CD14-positive monocyte (primary cell): ENCODE measurements at regions not wholly inside any gene's neighbourhood (a gene's known extent, or its start where the extent isn't known, plus 50 kb on each side); places are given as distances from the start of the nearest gene placed in this dataset.
"Not testable (repeated sequence)": the region's sequence is repeated elsewhere in the genome, so short reads cannot be mapped to it uniquely, and the experiment has no call there.

ENCODE experiments used
- DNase-seq, 3 donors: peaks; one replicate each; pipeline ENCODE4 v3.0.0-alpha.2; 2011 to 2022
- H2AFZ ChIP-seq: 2 replicates; pipeline ENCODE4 v1.6.0; 2012; ENCODE audit warnings: mild to moderate bottlenecking, low read depth, low read length, inconsistent platforms; ENCODE audit not compliant: insufficient read depth, poor library complexity, severe bottlenecking
- H3K27ac ChIP-seq, 2 donors: 1 replicate in 1 of 2; 2 replicates in 1 of 2; pipeline ENCODE4 v1.5.1; 2012 to 2013; ENCODE audit warnings: low read length in 2 of 2, control low read depth in 1 of 2, inconsistent platforms in 1 of 2, low read depth in 1 of 2, mild to moderate bottlenecking in 1 of 2
- H3K27me3 ChIP-seq, 2 donors: one replicate each; pipeline versions ENCODE4 v1.6.0 to v1.6.1; 2011 to 2013; ENCODE audit warnings: low read length in 2 of 2; ENCODE audit not compliant: control insufficient read depth in 2 of 2, insufficient read depth in 2 of 2
- H3K36me3 ChIP-seq, 2 donors: replicated peaks in 1 of 2; 1 replicate in 1 of 2; 2 replicates in 1 of 2; pipeline versions ENCODE4 v1.5.1 to v1.6.1; 2012 to 2013; ENCODE audit warnings: low read length in 2 of 2, control low read depth in 1 of 2, inconsistent platforms in 1 of 2, mild to moderate bottlenecking in 1 of 2; ENCODE audit not compliant: insufficient read depth in 2 of 2, control insufficient read depth in 1 of 2
- H3K4me1 ChIP-seq, 2 donors: 1 replicate in 1 of 2; 2 replicates in 1 of 2; pipeline versions ENCODE4 v1.5.1 to v1.6.1; 2012 to 2013; ENCODE audit warnings: low read length in 2 of 2, control low read depth in 1 of 2, inconsistent platforms in 1 of 2, mild to moderate bottlenecking in 1 of 2, moderate library complexity in 1 of 2; ENCODE audit not compliant: insufficient read depth in 2 of 2, control insufficient read depth in 1 of 2
- H3K4me2 ChIP-seq: replicated peaks from 2 replicates; pipeline ENCODE3; 2012; ENCODE audit warnings: low read length, moderate library complexity, mild to moderate bottlenecking; ENCODE audit not compliant: poor library complexity, severe bottlenecking; ENCODE audit errors: extremely low read depth
- H3K4me3 ChIP-seq, 3 experiments: fragments of 200-600 bp in 1 of 3; sonication (generic) in 1 of 3; replicated peaks in 1 of 3; 1 replicate in 2 of 3; 2 replicates in 1 of 3; pipeline ENCODE4 v1.5.1; 2011 to 2013; ENCODE audit warnings: low read length in 3 of 3, mild to moderate bottlenecking in 3 of 3, control low read depth in 2 of 3, low read depth in 2 of 3, inconsistent platforms in 1 of 3, moderate library complexity in 1 of 3
- H3K79me2 ChIP-seq: 2 replicates; pipeline ENCODE4 v1.6.0; 2012; ENCODE audit warnings: mild to moderate bottlenecking, control low read depth, inconsistent platforms, low read length, moderate library complexity; ENCODE audit not compliant: insufficient read depth
- H3K9ac ChIP-seq: 2 replicates; pipeline ENCODE4 v1.6.0; 2017; ENCODE audit warnings: low read length, mild to moderate bottlenecking; ENCODE audit not compliant: insufficient read depth, poor library complexity, severe bottlenecking
- H3K9me3 ChIP-seq, 2 donors: replicated peaks in 1 of 2; 1 replicate in 1 of 2; 2 replicates in 1 of 2; pipeline versions ENCODE4 v1.5.1 to v1.6.1; 2012 to 2013; ENCODE audit warnings: low read length in 2 of 2, control low read depth in 1 of 2; ENCODE audit not compliant: control insufficient read depth in 1 of 2, insufficient read depth in 1 of 2
- H4K20me1 ChIP-seq: 2 replicates; pipeline ENCODE4 v1.6.0; 2012; ENCODE audit warnings: mild to moderate bottlenecking, low read length, control low read depth, moderate library complexity; ENCODE audit not compliant: insufficient read depth
- H3K27ac Mint-ChIP-seq, 7 donors: one replicate each; pipeline ENCODE4 v1.8.0; 2020; ENCODE audit warnings: mild to moderate bottlenecking in 7 of 7, mixed read lengths in 7 of 7, moderate library complexity in 6 of 7, inconsistent platforms in 2 of 7
- H3K27me3 Mint-ChIP-seq, 3 donors: one replicate each; pipeline ENCODE4 v1.8.0; 2021 to 2022; ENCODE audit warnings: low read depth in 3 of 3, mild to moderate bottlenecking in 3 of 3, mixed read lengths in 3 of 3, moderate library complexity in 3 of 3, inconsistent platforms in 1 of 3
- H3K36me3 Mint-ChIP-seq, 2 donors: one replicate each; pipeline ENCODE4 v1.8.0; 2020; ENCODE audit warnings: mixed read lengths in 2 of 2, inconsistent platforms in 1 of 2, mild to moderate bottlenecking in 1 of 2
- H3K4me1 Mint-ChIP-seq: one replicate; pipeline ENCODE4 v1.8.0; 2020; ENCODE audit warnings: mild to moderate bottlenecking, mixed read lengths
- H3K4me3 Mint-ChIP-seq, 2 donors: one replicate each; pipeline ENCODE4 v1.8.0; 2020; ENCODE audit warnings: mild to moderate bottlenecking in 2 of 2, mixed read lengths in 2 of 2, moderate library complexity in 1 of 2
- H3K9me3 Mint-ChIP-seq, 7 donors: one replicate each; pipeline ENCODE4 v1.8.0; 2020 to 2022; ENCODE audit warnings: mixed read lengths in 7 of 7, mild to moderate bottlenecking in 6 of 7, moderate library complexity in 6 of 7, inconsistent platforms in 2 of 7
- CTCF ChIP-seq: fragments of 200-600 bp; IDR thresholded peaks from one replicate; pipeline ENCODE4 v1.8.0; 2022; ENCODE audit warnings: antibody characterized with exemption, mild to moderate bottlenecking
- WGBS: methylation state at CpG from one replicate; pipeline ENCODE4 v1.1.5; 2013; ENCODE audit warnings: missing lambda C conversion rate; ENCODE audit not compliant: insufficient coverage; 5-methylcytosine and 5-hydroxymethylcytosine counted together
- intact Hi-C, 2 donors: fragments of 100-400 bp; cut with micrococcal nuclease; formaldehyde crosslinking; loops; one replicate each; pipeline versions ENCODE4 v1.15.0 to v1.15.1; 2023

DNA sequence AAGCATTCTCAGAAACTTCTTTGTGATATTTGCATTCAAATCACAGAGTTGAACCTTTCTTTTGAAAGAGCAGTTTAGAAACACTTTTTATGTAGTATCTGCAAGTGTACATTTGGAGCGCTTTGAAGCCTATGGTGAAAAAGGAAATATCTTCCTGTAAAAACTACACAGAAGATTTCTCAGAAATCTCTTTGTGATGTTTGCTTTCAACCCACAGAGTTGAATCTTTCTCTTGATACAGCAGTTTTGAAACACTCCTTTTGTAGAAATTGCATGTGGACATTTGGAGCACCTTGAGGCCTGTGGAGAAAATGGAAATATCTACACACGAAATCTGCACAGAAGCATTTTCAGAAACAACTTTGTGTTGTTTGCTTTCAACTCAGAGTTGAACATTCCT, 612.3 kb upstream of the ZNF337 start:
- no peak overlapping the region for H3K4me3 Mint-ChIP-seq
- DNase-seq: no peak
- no peak overlapping the region for H3K27ac Mint-ChIP-seq
- Histone ChIP-seq H3K27ac (no peak overlapping the region), H3K4me2 (no peak overlapping the region), H3K9ac (no peak overlapping the region), H3K9me3 (peaks cover 0 to 17% of the 10 kb centered on the region in 2 donors), H3K36me3 (no peaks in the 10 kb centered on the region), H3K4me1 (no peaks in the 10 kb centered on the region), H3K79me2 (no peaks in the 10 kb centered on the region), H3K27me3 (no peaks in the 10 kb centered on the region), H2AFZ (no peak overlapping the region), H3K4me3 (no peak overlapping the region), H4K20me1 (no peaks in the 10 kb centered on the region)
- intact Hi-C loops: no loop called here
- H3K9me3 Mint-ChIP-seq: peaks cover 0 to 19% (median 6%) of the 10 kb centered on the region in 7 donors
- H3K27me3 Mint-ChIP-seq: no peaks in the 10 kb centered on the region
- WGBS: no CpG with 5 or more reads among the region's 2 CpGs
- no peak for TF ChIP-seq CTCF
- H3K36me3 Mint-ChIP-seq: no peaks in the 10 kb centered on the region
- no peaks in the 10 kb centered on the region for H3K4me1 Mint-ChIP-seq

DNA sequence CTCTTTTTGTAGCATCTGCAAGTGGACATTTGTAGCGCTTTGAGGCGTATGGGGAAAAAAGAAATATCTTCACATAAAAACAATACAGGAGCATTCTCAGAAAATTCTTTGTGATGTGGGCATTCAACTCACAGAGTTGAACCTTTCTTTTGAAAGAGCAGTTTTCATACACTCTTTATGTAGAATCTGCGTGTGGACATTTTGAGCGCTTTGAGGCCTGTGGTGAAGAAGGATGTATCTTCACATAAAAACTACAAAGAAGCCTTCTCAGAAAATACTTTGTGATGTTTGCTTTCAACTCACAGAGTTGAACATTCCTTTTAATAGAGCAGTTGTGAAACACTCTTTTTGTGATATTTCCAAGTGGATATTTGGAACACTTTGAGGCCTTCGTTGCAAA, 598.4 kb upstream of the ZNF337 start:
- no peaks in the 10 kb centered on the region for H3K27me3 ChIP-seq
- Mint-ChIP-seq H3K27ac (no peak overlapping the region), H3K27me3 (no peaks in the 10 kb centered on the region), H3K9me3 (peaks cover 0 to 16% (median 6%) of the 10 kb centered on the region in 7 donors), H3K4me3 (no peak overlapping the region), H3K4me1 (no peaks in the 10 kb centered on the region), H3K36me3 (no peaks in the 10 kb centered on the region)
- no peak overlapping the region for H3K27ac ChIP-seq
- H4K20me1 ChIP-seq: no peaks in the 10 kb centered on the region
- peaks cover 0 to 11% of the 10 kb centered on the region in 2 donors for H3K9me3 ChIP-seq
- intact Hi-C loops: no loop called here
- no peaks in the 10 kb centered on the region for H3K79me2 ChIP-seq
- H2AFZ ChIP-seq: no peak overlapping the region
- no peak overlapping the region for H3K4me3 ChIP-seq
- no peaks in the 10 kb centered on the region for H3K36me3 ChIP-seq
- no peaks in the 10 kb centered on the region for H3K4me1 ChIP-seq
- H3K9ac ChIP-seq: no peak overlapping the region
- no CpG with 5 or more reads among the region's 5 CpGs for WGBS
- no peak overlapping the region for H3K4me2 ChIP-seq
- no peak for TF ChIP-seq CTCF
- DNase-seq: no peak

- WGBS: no CpG with 5 or more reads among the region's 7 CpGs
- intact Hi-C loops: not testable (repeated sequence)
- peaks cover 0 to 12% (median 7%) of the 10 kb centered on the region in 7 donors for H3K9me3 Mint-ChIP-seq
Measured at GRCh38 chr20:26288379-26289061, 591.9 kb upstream of the ZNF337 start.

More at GRCh38 chr20:26288379-26289061, 591.9 kb upstream of the ZNF337 start:
- H4K20me1 ChIP-seq, H3K36me3 ChIP-seq, H3K79me2 ChIP-seq, H2AFZ ChIP-seq, H3K27ac Mint-ChIP-seq, H3K27ac ChIP-seq, H3K4me2 ChIP-seq, H3K9ac ChIP-seq, H3K27me3 Mint-ChIP-seq, H3K4me1 ChIP-seq, H3K4me3 Mint-ChIP-seq, H3K27me3 ChIP-seq, H3K4me3 ChIP-seq, H3K36me3 Mint-ChIP-seq, H3K4me1 Mint-ChIP-seq, DNase-seq: not testable (repeated sequence)
- peaks cover 2 to 16% of the 10 kb centered on the region in 2 donors for H3K9me3 ChIP-seq
